ENCODE measurements at regions not wholly inside any gene's neighbourhood (a gene's known extent, or its start where the extent isn't known, plus 50 kb on each side); places are given as distances from the start of the nearest gene placed in this dataset.

DNA sequence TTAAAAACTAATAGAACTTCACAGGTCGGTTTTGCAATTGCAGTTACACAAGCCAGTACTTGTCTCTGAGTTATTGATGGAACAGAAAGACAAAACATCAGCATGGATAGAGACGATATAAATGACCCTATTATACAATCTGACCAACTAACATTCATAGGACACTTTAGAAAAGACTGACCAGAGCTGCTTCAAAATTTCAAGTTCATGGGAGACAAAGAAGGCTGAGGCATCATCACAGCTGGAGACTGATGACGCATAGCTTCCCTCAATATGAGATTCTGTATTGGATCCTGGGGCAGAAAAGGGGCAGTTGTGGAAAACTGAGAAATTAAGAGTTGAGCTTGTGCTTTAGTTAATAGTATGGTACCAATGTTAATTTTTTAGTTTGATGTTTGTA lies 174.0 kb downstream of the THBS2 start:
- no peak for DNase-seq

- DNase-seq, result no peak
Measured at GRCh38 chr6:169078399-169079145, 175.1 kb downstream of the THBS2 start.

GRCh38 chr6:169075915-169076654 lies 177.6 kb downstream of the THBS2 start:
- DNase-seq, result no peak

GRCh38 chr6:169075211-169075914 lies 178.3 kb downstream of the THBS2 start:
- DNase-seq, result no peak

DNA sequence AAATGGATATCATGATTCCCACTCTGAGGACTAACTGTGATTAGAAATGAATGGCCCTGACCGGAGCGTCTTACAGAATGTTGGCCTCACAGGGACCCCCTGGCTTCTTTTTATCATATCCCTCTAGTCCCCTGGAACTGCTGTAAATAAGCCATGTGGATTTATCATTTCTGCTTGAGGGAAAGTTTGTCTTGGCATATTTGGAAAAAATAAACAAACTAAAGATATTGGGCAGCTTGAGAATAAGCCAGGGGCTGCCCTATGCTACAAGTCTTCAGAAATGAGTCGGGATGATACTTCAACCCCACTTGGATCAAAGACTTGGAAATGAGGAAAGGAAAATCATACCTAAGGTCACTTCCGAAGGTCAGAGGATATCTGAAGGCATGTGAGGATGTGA lies 179.1 kb downstream of the THBS2 start:
- no peak for DNase-seq

DNA sequence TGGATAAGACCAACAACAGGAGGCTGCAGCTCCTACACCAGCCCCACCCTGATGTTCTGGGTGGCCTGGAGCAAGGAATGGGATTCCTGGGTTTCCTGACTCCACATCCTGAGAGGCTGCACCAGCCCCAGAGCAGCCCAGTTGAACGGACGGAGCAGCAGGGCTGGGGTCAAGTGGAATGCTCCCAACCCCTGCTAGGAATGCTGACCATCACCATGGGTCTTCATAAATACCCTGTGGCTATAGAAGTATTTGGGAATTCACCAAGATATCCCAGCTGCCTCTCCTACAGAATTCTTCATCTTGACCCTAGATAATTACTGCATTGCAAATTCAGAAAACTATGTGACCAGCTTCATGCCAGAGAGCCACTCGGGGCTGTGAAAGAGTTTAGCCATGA lies 180.3 kb downstream of the THBS2 start:
- DNase-seq, result no peak

GRCh38 chr6:169072127-169073042 lies 181.3 kb downstream of the THBS2 start:
- DNase-seq, result no peak

DNA sequence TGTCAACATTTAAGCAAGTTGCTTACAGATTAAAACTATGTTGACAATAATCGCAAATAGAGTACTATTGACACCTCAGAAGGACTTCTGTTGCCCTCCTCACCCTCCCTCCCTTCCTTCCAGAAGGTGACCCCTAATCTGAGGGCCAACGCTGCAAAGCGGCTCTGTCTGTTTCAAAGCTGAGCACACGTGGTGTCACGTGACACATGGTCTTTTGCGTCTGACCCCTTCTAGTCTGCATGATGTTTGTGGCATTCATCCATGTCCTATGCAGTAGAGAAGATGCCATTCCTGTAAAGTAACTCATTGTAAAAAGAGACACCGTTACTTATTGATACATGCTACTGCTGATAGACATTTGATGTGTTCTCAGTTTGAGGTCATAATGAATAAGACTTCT lies 182.3 kb downstream of the THBS2 start:
- no peak for DNase-seq

- no peak for DNase-seq
Measured at GRCh38 chr6:169070506-169071176, 183.0 kb downstream of the THBS2 start.

GRCh38 chr6:169069356-169069755 lies 184.3 kb downstream of the THBS2 start:
- no peak for DNase-seq

DNA sequence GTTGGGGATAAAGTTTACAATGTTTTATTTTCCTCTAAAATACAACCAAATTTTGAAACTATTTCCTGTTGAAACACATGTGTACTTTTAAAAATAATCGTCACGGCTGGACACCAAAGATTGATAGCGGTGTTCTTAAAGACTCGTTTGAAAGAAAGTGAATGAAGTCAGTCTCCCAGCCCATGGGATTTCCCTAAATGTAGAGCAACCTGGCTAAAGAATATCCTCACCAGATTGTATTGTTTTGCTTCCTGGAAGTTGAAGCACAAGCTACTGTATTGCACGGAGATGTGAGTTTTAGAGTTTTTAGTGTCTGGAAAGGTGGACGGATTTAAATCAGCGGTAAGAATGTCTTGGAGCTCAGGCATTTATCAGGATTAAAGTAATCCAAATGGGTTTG lies 189.5 kb downstream of the THBS2 start:
- DNase-seq, result no peak

- no peak for DNase-seq
Measured at GRCh38 chr6:169062272-169062671, 191.4 kb downstream of the THBS2 start.

DNA sequence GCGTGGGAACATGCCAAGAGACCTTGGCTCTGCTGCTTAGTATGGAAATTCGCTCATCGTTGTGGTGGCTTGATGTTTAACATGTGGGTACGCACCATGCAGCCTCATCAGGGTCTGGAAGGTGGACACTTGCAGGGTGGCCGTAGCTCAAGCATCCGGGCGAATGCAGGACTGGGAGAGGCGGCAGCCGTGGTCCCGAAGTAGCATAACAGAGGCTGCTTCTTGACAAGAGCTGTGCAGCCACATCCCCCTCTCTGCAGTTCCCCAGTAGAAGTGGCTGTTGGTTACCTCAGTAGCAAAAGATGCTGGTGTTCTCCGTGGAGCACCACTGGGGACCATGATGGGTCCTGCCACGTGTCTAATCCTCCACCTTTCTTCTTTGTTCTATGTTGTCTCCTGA lies 195.0 kb downstream of the THBS2 start:
- no peak for DNase-seq

GRCh38 chr6:169052462-169052861 lies 201.2 kb downstream of the THBS2 start:
- DNase-seq, result no peak

- no peak for DNase-seq
Measured at GRCh38 chr6:169051371-169051770, 202.3 kb downstream of the THBS2 start.

- DNase-seq, result no peak
Measured at GRCh38 chr6:169048865-169049205, 204.8 kb downstream of the THBS2 start.

GRCh38 chr6:169048185-169048864 lies 205.3 kb downstream of the THBS2 start:
- no peak for DNase-seq

GRCh38 chr6:169047345-169047744 lies 206.3 kb downstream of the THBS2 start:
- no peak for DNase-seq

GRCh38 chr6:169046483-169047192 lies 207.0 kb downstream of the THBS2 start:
- no peak for DNase-seq

DNA sequence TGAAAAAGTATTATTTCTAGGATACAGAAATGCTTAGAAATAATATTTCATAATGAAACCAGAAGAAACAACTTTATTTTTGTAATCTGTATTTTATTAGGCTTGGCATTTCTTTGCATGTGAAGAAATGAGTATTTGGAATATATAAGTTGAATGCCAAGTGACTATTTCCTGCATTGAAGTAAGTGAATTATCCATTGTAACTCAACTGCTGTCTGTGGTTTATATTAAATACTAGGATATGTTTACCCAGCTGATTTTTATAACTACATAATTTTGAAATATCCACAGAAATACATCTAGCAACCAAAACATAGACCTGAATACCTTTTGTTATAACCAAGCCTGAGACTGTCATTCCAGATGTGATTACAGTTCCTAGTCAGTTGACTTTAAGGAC lies 207.6 kb downstream of the THBS2 start:
- DNase-seq, result no peak

GRCh38 chr6:169045486-169045885 lies 208.2 kb downstream of the THBS2 start:
- DNase-seq, result no peak
